Smooth muscle cell (in vitro differentiated cells): ENCODE measurements at regions not wholly inside any gene's neighbourhood (a gene's known extent, or its start where the extent isn't known, plus 50 kb on each side); places are given as distances from the start of the nearest gene placed in this dataset.

Source experiments
- DNase-seq: peaks from one replicate; lab custom pipeline; 2025; ENCODE audit not compliant: unreplicated experiment; lab: John Stamatoyannopoulos, UW
- H2AFZ ChIP-seq: fragments of 200-600 bp; sonication (generic); 2 replicates; pipeline ENCODE4 v1.6.0; 2016; ENCODE audit warnings: antibody characterized with exemption, low read depth, mild to moderate bottlenecking
- H3F3A ChIP-seq: fragments of 200-600 bp; sonication (generic); 2 replicates; pipeline ENCODE4 v1.6.0; 2017; ENCODE audit warnings: antibody characterized with exemption, low read depth
- H3K27ac ChIP-seq: fragments of 200-600 bp; sonication (generic); 2 replicates; pipeline ENCODE4 v1.5.1; 2016; ENCODE audit warnings: low read depth, mild to moderate bottlenecking
- H3K27me3 ChIP-seq: fragments of 200-600 bp; sonication (generic); 2 replicates; pipeline ENCODE4 v1.6.1; 2016; ENCODE audit warnings: low read depth, mild to moderate bottlenecking
- H3K36me3 ChIP-seq: fragments of 200-600 bp; sonication (generic); 2 replicates; pipeline ENCODE4 v1.5.1; 2016; ENCODE audit warnings: low read depth
- H3K4me1 ChIP-seq: fragments of 200-600 bp; sonication (generic); 2 replicates; pipeline ENCODE4 v1.5.1; 2016; ENCODE audit warnings: low read depth
- H3K4me2 ChIP-seq: fragments of 200-600 bp; sonication (generic); 2 replicates; pipeline ENCODE4 v1.6.0; 2016; ENCODE audit warnings: mild to moderate bottlenecking
- H3K4me3 ChIP-seq: fragments of 200-600 bp; sonication (generic); 2 replicates; pipeline ENCODE4 v1.5.1; 2016; ENCODE audit warnings: mild to moderate bottlenecking
- H3K79me2 ChIP-seq: fragments of 200-600 bp; sonication (generic); 2 replicates; pipeline ENCODE4 v1.6.0; 2016; ENCODE audit warnings: low read depth, mild to moderate bottlenecking
- H3K9ac ChIP-seq: fragments of 200-600 bp; sonication (generic); 2 replicates; pipeline ENCODE4 v1.6.0; 2016; ENCODE audit warnings: low read depth
- H3K9me3 ChIP-seq: fragments of 200-600 bp; sonication (generic); replicated peaks from 2 replicates; pipeline ENCODE4 v1.5.1; 2016; ENCODE audit warnings: low read depth
- H4K20me1 ChIP-seq: fragments of 200-600 bp; sonication (generic); 2 replicates; pipeline ENCODE4 v1.6.0; 2016; ENCODE audit warnings: low read depth
- WGBS: methylation state at CpG from one replicate; pipeline ENCODE4 v1.1.7; 2016; ENCODE audit warnings: low lambda C conversion rate; 5-methylcytosine and 5-hydroxymethylcytosine counted together
- TF ChIP-seq, protein P1 (sequence below): fragments of 200-600 bp; sonication (generic); IDR thresholded peaks from 2 replicates; pipeline ENCODE4 v1.5.1; 2017; ENCODE audit warnings: borderline replicate concordance, mild to moderate bottlenecking, antibody characterized with exemption; ENCODE audit not compliant: insufficient read depth, poor library complexity, severe bottlenecking

DNA sequence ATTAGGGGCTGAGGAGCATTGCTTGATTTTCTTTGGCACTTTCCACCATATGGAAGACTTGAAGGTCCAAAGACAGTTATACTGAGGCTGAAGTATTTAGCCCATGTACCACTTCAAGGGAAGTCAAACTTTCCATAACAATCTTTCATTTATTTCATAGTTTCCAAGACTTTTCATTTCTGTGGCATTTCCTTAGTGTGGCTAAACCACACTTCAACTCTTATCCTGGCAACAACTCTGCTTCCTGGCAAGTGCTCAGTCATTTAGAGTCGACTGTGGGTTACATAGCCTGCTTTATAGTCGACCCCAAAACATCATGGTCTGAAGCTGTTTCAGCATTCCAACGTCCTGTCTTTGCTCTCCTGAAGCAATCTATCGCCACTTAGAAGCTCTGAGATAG, 343.0 kb upstream of the SEMA3D start:
- H3K27me3 ChIP-seq = no peaks in the 10 kb centered on the region
- DNase-seq = no peak
- H2AFZ ChIP-seq = peak overlapping the region; percentile 67
- H3K4me1 ChIP-seq = no peaks in the 10 kb centered on the region
- no peak overlapping the region for H3K4me3 ChIP-seq
- no peak overlapping the region for H3K9ac ChIP-seq
- H3K4me2 ChIP-seq = peak overlapping the region; percentile 37
- H3K27ac ChIP-seq = peak overlapping the region; percentile 64
- no peaks in the 10 kb centered on the region for H3F3A ChIP-seq
- TF ChIP-seq, protein P1, sequence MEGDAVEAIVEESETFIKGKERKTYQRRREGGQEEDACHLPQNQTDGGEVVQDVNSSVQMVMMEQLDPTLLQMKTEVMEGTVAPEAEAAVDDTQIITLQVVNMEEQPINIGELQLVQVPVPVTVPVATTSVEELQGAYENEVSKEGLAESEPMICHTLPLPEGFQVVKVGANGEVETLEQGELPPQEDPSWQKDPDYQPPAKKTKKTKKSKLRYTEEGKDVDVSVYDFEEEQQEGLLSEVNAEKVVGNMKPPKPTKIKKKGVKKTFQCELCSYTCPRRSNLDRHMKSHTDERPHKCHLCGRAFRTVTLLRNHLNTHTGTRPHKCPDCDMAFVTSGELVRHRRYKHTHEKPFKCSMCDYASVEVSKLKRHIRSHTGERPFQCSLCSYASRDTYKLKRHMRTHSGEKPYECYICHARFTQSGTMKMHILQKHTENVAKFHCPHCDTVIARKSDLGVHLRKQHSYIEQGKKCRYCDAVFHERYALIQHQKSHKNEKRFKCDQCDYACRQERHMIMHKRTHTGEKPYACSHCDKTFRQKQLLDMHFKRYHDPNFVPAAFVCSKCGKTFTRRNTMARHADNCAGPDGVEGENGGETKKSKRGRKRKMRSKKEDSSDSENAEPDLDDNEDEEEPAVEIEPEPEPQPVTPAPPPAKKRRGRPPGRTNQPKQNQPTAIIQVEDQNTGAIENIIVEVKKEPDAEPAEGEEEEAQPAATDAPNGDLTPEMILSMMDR = no peak
- H3K36me3 ChIP-seq = no peaks in the 10 kb centered on the region
- WGBS = 18% methylated on average over 4 of the region's 4 CpGs
- no peaks in the 10 kb centered on the region for H4K20me1 ChIP-seq
- no peaks in the 10 kb centered on the region for H3K9me3 ChIP-seq
- H3K79me2 ChIP-seq = no peaks in the 10 kb centered on the region

DNA sequence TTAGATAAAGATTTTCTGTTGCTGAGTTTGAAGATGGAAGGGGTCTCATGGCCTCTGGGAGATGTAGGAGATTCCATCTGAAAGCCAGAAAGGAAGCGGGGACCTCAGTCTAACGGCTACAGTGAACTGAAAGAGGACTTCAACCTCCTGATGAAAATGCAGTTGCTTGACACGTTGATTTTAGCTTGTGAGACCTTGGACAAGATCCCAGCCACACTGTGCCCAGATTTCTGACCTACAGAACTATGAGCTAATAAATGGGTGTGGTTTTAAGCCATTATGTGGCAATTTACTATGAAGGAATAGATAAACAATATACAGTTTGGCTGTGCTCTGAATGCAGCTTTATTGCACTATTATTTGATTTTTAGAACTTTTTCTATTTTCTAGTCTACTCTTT, 342.3 kb upstream of the SEMA3D start:
- no peak overlapping the region for H3K4me3 ChIP-seq
- H3K4me2 ChIP-seq = no peak overlapping the region
- TF ChIP-seq, protein P1 = no peak
- no peaks in the 10 kb centered on the region for H3K36me3 ChIP-seq
- no peak overlapping the region for H3K9ac ChIP-seq
- H3K4me1 ChIP-seq = no peaks in the 10 kb centered on the region
- no peaks in the 10 kb centered on the region for H3F3A ChIP-seq
- no peaks in the 10 kb centered on the region for H3K9me3 ChIP-seq
- H3K79me2 ChIP-seq = no peaks in the 10 kb centered on the region
- 66% methylated on average over 3 of the region's 3 CpGs for WGBS
- H3K27ac ChIP-seq = peak overlapping the region; percentile 64
- H2AFZ ChIP-seq = peak overlapping the region; percentile 67
- no peaks in the 10 kb centered on the region for H3K27me3 ChIP-seq
- H4K20me1 ChIP-seq = no peaks in the 10 kb centered on the region
- no peak for DNase-seq

DNA sequence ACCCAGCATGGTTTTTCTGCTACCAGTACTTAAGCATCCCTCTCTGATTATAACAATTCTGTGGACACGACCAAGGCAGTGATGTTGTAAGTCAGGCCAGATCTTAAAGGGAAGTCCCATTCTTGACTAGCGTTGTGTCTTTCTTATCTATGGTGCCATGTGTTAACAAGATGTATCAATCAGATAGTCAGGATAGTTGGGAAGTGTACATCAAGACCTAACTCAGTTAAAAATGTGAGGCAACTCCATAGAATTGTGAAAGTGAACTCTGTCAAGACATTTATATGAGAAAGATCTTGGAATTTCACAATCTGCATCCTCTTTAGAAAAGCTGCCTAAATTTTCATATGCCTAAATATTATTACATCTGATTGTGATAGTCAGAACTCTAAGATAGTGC, 341.7 kb upstream of the SEMA3D start:
- Histone ChIP-seq H2AFZ (peak overlapping the region; percentile 56), H3K9ac (no peak overlapping the region), H3K27me3 (no peaks in the 10 kb centered on the region), H3K79me2 (no peaks in the 10 kb centered on the region), H3K4me2 (no peak overlapping the region), H3F3A (no peaks in the 10 kb centered on the region), H3K9me3 (no peaks in the 10 kb centered on the region), H3K27ac (peak overlapping the region; percentile 64), H3K36me3 (no peaks in the 10 kb centered on the region), H3K4me1 (no peaks in the 10 kb centered on the region), H3K4me3 (no peak overlapping the region), H4K20me1 (no peaks in the 10 kb centered on the region)
- WGBS = 73% methylated on average over 2 of the region's 2 CpGs
- no peak for DNase-seq
- TF ChIP-seq, protein P1 = no peak

DNA sequence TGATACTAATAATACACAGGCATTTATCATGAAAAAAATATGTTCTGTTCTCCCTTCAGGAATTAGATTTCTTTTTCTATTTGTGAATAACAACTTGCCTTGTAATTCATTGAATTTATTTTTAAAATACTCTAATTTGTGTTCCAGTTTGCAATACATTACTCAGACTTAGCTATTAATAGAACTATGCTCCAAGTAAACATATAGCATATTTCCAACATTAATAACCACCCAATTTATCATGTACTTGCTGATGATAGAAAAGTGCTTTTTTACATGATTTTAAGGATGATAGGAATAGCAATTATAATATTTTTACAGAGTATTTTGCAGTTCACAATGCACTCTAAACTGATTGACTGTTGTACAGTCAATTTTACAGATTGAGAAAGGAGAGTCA, 338.8 kb upstream of the SEMA3D start:
- Histone ChIP-seq H3K27me3 (no peaks in the 10 kb centered on the region), H2AFZ (peak overlapping the region; percentile 6), H4K20me1 (no peaks in the 10 kb centered on the region), H3K9ac (no peak overlapping the region), H3K36me3 (no peaks in the 10 kb centered on the region), H3K4me3 (no peak overlapping the region), H3K9me3 (no peaks in the 10 kb centered on the region), H3K4me1 (peaks cover 8% of the 10 kb centered on the region), H3K4me2 (no peak overlapping the region), H3F3A (peaks cover 3% of the 10 kb centered on the region), H3K27ac (no peak overlapping the region), H3K79me2 (no peaks in the 10 kb centered on the region)
- TF ChIP-seq, protein P1 = no peak
- no peak for DNase-seq
